GM21723 (cell line): ENCODE measurements at regions not wholly inside any gene's neighbourhood (a gene's known extent, or its start where the extent isn't known, plus 50 kb on each side); places are given as distances from the start of the nearest gene placed in this dataset.
"Not testable (repeated sequence)": the region's sequence is repeated elsewhere in the genome, so short reads cannot be mapped to it uniquely, and the experiment has no call there.

Experiments used
- ATAC-seq: cut with Tn5 transposase; IDR thresholded peaks from one replicate; pipeline ENCODE4 v1.9.1; 2021; ENCODE audit warnings: mild to moderate bottlenecking, moderate library complexity; ENCODE audit not compliant: unreplicated experiment

- no peak for ATAC-seq
Measured at GRCh38 chr3:31178467-31178866, 284.0 kb upstream of the GADL1 start.

GRCh38 chr3:31179768-31180167 is 285.3 kb upstream of the GADL1 start:
- ATAC-seq: no peak

- ATAC-seq: no peak
Measured at GRCh38 chr3:31180274-31180673, 285.8 kb upstream of the GADL1 start.

- no peak for ATAC-seq
Measured at GRCh38 chr3:31181661-31182060, 287.2 kb upstream of the GADL1 start.

GRCh38 chr3:31182661-31183060 is 288.2 kb upstream of the GADL1 start:
- ATAC-seq: no peak

- ATAC-seq: no peak
Measured at GRCh38 chr3:31184261-31185061, 290.0 kb upstream of the GADL1 start.

- ATAC-seq: no peak
Measured at GRCh38 chr3:31185062-31185357, 290.5 kb upstream of the GADL1 start.

- ATAC-seq: no peak
Measured at GRCh38 chr3:31186041-31186440, 291.6 kb upstream of the GADL1 start.

- ATAC-seq: no peak
Measured at GRCh38 chr3:31187380-31187779, 292.9 kb upstream of the GADL1 start.

- ATAC-seq: no peak
Measured at GRCh38 chr3:31188112-31188511, 293.7 kb upstream of the GADL1 start.

- no peak for ATAC-seq
Measured at GRCh38 chr3:31189330-31189729, 294.9 kb upstream of the GADL1 start.

- ATAC-seq: no peak
Measured at GRCh38 chr3:31189971-31190370, 295.5 kb upstream of the GADL1 start.

- no peak for ATAC-seq
Measured at GRCh38 chr3:31191354-31191753, 296.9 kb upstream of the GADL1 start.

- ATAC-seq: no peak
Measured at GRCh38 chr3:31193429-31193828, 299.0 kb upstream of the GADL1 start.

GRCh38 chr3:31193871-31194270 is 299.4 kb upstream of the GADL1 start:
- no peak for ATAC-seq

GRCh38 chr3:31196261-31196660 is 301.8 kb upstream of the GADL1 start:
- no peak for ATAC-seq

- no peak for ATAC-seq
Measured at GRCh38 chr3:31196881-31197364, 302.5 kb upstream of the GADL1 start.

GRCh38 chr3:31197941-31198340 is 303.5 kb upstream of the GADL1 start:
- no peak for ATAC-seq

GRCh38 chr3:31198890-31199289 is 304.4 kb upstream of the GADL1 start:
- no peak for ATAC-seq

GRCh38 chr3:31203960-31204795 is 309.7 kb upstream of the GADL1 start:
- no peak for ATAC-seq

- ATAC-seq: not testable (repeated sequence)
Measured at GRCh38 chr3:31204796-31205056, 310.3 kb upstream of the GADL1 start.

GRCh38 chr3:31210068-31210645 is 315.7 kb upstream of the GADL1 start:
- ATAC-seq: no peak
